ENCODE measurements at regions not wholly inside any gene's neighbourhood (a gene's known extent, or its start where the extent isn't known, plus 50 kb on each side); places are given as distances from the start of the nearest gene placed in this dataset.

DNA sequence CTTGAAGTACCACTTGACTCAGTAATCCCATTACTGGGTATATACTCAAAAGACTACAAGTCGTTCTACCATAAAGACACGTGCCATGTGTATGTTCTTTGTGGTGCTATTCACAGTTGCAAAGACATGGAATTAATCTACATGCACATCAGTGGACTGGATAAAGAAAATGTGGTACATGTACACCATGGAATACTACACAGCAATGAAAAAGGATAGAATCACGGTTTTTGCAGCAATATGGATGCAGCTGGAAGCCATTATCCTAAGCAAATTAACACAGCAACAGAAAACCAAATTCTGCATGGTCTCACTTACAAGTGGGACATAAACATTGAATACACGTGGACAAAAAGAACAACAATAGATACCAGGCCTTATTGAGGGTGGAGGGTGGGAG is 583.4 kb upstream of the CELF2 start:
- no peak for TF ChIP-seq POLR2AphosphoS5 (IDR thresholded peaks at IDR 0.05)
- TF ChIP-seq, protein P1, sequence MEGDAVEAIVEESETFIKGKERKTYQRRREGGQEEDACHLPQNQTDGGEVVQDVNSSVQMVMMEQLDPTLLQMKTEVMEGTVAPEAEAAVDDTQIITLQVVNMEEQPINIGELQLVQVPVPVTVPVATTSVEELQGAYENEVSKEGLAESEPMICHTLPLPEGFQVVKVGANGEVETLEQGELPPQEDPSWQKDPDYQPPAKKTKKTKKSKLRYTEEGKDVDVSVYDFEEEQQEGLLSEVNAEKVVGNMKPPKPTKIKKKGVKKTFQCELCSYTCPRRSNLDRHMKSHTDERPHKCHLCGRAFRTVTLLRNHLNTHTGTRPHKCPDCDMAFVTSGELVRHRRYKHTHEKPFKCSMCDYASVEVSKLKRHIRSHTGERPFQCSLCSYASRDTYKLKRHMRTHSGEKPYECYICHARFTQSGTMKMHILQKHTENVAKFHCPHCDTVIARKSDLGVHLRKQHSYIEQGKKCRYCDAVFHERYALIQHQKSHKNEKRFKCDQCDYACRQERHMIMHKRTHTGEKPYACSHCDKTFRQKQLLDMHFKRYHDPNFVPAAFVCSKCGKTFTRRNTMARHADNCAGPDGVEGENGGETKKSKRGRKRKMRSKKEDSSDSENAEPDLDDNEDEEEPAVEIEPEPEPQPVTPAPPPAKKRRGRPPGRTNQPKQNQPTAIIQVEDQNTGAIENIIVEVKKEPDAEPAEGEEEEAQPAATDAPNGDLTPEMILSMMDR (IDR thresholded peaks at IDR 0.05), result no peak
